GM21526 (cell line): ENCODE measurements at regions not wholly inside any gene's neighbourhood (a gene's known extent, or its start where the extent isn't known, plus 50 kb on each side); places are given as distances from the start of the nearest gene placed in this dataset.

Experiments
- ATAC-seq: cut with Tn5 transposase; IDR thresholded peaks from one replicate; pipeline ENCODE4 v1.9.1; 2021; ENCODE audit warnings: moderate library complexity; ENCODE audit not compliant: unreplicated experiment, low FRiP score

- ATAC-seq = no peak
These were observed 384.9 kb downstream of the TLL1 start for GRCh38 chr4:166257891-166258290.

GRCh38 chr4:166259081-166259480 lies 386.0 kb downstream of the TLL1 start:
- no peak for ATAC-seq

- no peak for ATAC-seq
These were observed 401.2 kb downstream of the TLL1 start for GRCh38 chr4:166274136-166274761.

- ATAC-seq = no peak
These were observed 401.7 kb downstream of the TLL1 start for GRCh38 chr4:166274775-166275174.

GRCh38 chr4:166277401-166277800 lies 404.4 kb downstream of the TLL1 start:
- no peak for ATAC-seq

- no peak for ATAC-seq
These were observed 404.8 kb downstream of the TLL1 start for GRCh38 chr4:166277853-166278252.

GRCh38 chr4:166279261-166279660 lies 406.2 kb downstream of the TLL1 start:
- ATAC-seq = no peak

GRCh38 chr4:166280642-166281041 lies 407.6 kb downstream of the TLL1 start:
- ATAC-seq = no peak

GRCh38 chr4:166282081-166282770 lies 409.2 kb downstream of the TLL1 start:
- no peak for ATAC-seq

GRCh38 chr4:166284221-166284620 lies 411.2 kb downstream of the TLL1 start:
- no peak for ATAC-seq

- ATAC-seq = no peak
These were observed 417.4 kb downstream of the TLL1 start for GRCh38 chr4:166290426-166290825.

GRCh38 chr4:166293556-166293955 lies 420.5 kb downstream of the TLL1 start:
- ATAC-seq = no peak

- no peak for ATAC-seq
These were observed 428.2 kb downstream of the TLL1 start for GRCh38 chr4:166301266-166301665.

GRCh38 chr4:166308647-166309046 lies 435.6 kb downstream of the TLL1 start:
- ATAC-seq = no peak

- ATAC-seq = no peak
These were observed 436.2 kb downstream of the TLL1 start for GRCh38 chr4:166309286-166309685.

GRCh38 chr4:166311169-166311568 lies 438.1 kb downstream of the TLL1 start:
- ATAC-seq = no peak

- no peak for ATAC-seq
These were observed 439.1 kb downstream of the TLL1 start for GRCh38 chr4:166312166-166312565.

- ATAC-seq = no peak
These were observed 441.9 kb downstream of the TLL1 start for GRCh38 chr4:166314902-166315301.

GRCh38 chr4:166315721-166316467 lies 442.9 kb downstream of the TLL1 start:
- ATAC-seq = no peak

GRCh38 chr4:166318810-166319525 lies 445.9 kb downstream of the TLL1 start:
- ATAC-seq = no peak

GRCh38 chr4:166323250-166323649 lies 450.2 kb downstream of the TLL1 start:
- no peak for ATAC-seq
